Activated CD4-positive, alpha-beta T cell treated with anti-CD3 and anti-CD28 coated beads, Interleukin-2, amount 50 U/mL, for 16 hours (primary cell): ENCODE measurements at regions not wholly inside any gene's neighbourhood (a gene's known extent, or its start where the extent isn't known, plus 50 kb on each side); places are given as distances from the start of the nearest gene placed in this dataset.

Experiments used
- DNase-seq: peaks from one replicate; pipeline ENCODE4 v3.0.0-alpha.2; 2020

- DNase-seq, result no peak
Measured at GRCh38 chr10:55098452-55098851, 297.4 kb upstream of the PCDH15 start.

DNA sequence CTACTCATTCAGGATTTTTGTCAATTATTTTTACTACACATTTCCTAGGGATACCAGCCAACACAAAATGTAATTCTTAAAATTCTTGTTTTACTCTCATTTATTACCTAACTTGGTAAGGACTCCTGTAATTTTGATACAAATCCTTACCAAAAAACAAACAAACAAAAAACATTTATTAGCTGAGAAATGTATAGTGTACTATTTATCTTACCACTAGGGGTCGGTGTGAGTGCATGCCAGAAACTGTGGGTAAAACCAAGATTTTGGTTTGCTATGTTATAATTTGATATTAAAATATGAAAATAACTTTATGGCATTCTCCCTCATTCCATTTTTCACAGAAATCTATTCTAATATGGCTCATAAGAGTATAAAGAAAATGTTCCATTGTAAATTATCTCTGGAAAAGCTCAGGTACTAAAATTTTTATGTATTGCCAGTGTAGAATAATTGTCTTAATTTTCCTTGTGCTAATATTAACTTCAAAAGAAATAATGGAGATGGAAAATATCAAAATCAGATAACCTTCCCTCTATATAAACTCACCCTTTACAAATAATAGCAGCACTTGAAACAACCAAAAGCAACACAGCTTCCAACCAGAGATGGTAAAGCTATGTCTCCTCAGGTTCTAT, 290.8 kb upstream of the PCDH15 start:
- peak; percentile 1 for DNase-seq

GRCh38 chr10:55078121-55078520, 277.1 kb upstream of the PCDH15 start:
- no peak for DNase-seq

GRCh38 chr10:55065185-55065584, 264.2 kb upstream of the PCDH15 start:
- no peak for DNase-seq

DNA sequence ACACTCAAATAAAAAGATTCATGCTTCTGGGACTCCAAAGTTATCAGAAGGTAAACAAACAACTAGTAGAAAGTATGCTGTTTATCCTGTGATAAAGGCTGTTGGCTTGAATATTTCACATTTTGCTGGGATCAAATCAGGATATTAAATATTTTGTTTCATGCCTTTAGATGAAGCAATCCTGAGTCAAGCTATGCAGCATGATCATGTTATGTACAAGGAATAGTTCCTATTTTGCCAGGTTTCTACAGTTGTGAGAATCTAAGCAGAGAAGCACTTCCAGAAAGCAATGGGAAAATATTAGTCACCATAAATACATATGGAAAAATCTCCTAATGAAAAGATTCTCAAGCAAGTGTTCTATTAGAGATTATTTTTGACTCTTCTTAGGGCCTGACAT, 262.8 kb upstream of the PCDH15 start:
- DNase-seq, result no peak

GRCh38 chr10:55062349-55062748, 261.3 kb upstream of the PCDH15 start:
- no peak for DNase-seq

DNA sequence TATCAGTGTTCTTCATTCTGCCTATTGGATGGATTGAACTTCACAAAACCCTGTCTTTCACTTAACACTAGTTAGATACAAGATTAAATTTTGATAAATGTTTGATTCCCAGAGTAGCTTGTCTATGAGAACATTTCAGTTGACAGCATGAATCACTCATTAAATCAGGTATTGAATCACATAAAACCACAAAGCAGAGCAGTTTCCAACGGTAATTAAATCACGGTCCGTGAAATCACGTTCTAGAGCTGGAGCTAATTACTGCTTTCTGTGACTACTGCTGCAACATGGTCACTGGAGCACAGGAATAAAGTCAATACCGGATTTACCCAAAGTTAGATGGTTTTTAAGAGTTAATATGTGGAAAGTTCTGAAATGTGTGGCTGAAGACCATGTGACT, 257.8 kb upstream of the PCDH15 start:
- DNase-seq, result no peak

GRCh38 chr10:55051515-55051914, 250.5 kb upstream of the PCDH15 start:
- DNase-seq, result no peak

DNA sequence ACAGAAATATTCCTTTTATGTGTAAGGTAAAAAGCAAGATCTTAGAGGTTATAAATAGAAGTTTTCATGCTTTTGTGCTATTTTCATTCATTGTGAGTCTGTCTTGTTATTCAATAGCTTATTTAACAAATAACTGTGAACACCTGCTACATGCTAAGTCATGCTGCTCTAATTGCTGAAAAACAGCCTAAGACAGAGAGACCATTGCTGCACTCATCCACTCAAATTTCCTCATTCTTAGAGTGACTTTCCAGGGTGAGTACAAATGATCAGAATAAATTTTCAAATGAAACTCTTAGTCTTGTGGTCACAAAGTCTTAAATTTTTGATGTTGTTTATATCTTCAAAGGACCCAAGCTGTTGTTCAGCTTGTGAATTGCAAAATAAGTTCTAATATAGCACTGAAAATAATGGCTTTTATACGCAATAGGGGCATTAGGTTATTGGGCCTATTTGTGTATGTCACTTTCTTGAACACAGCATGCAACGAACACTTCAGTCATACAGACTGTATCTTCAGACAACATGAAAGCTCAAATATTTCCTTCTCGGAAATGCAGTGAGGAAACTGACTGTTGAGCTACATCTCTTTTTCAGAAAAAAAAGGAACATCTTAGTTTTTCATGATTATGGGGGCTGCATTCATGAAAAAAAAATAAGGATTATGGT, 247.9 kb upstream of the PCDH15 start:
- DNase-seq, result no peak

DNA sequence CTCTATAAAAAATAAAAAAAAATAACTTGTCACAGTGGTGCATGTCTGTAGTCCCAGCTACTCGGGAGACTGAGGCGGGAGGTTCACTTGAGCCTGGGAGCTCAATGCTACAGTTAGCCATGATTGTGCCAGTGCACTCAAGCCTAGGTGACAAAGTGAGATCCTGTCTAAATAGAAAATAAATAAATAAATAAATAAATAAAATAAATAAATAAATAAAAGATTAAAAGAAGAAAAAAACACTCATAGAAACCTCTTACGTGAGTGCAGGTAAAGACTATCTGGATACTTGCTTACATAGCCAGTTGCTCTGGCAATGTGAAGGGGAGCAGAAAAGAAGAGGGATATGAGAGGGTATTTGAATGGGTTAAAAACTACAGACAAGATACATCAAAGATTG, 242.5 kb upstream of the PCDH15 start:
- no peak for DNase-seq

DNA sequence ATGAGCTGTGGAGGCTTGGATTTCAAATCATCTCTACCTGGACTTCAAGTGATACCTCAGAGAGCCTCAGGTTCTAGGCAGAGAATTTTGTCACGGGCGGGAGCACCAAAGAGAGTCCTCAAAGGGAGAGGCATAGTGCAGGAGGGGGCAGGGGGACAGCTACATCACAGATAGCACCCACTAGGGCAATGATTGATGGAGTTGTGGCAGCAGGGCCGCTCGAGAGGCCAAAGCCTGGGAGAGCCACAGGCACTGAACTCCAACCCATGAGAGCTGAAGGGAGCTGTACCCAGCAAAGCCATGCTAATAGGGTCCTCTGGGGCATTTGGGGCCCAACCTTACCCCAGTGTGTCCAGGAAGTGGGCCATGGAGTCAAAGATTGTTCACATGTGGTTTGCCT, 232.0 kb upstream of the PCDH15 start:
- DNase-seq, result no peak

GRCh38 chr10:55024713-55025112, 223.7 kb upstream of the PCDH15 start:
- DNase-seq, result no peak

- DNase-seq, result no peak
Measured at GRCh38 chr10:55019439-55019838, 218.4 kb upstream of the PCDH15 start.

GRCh38 chr10:55013318-55013717, 212.3 kb upstream of the PCDH15 start:
- DNase-seq, result no peak

- DNase-seq, result no peak
Measured at GRCh38 chr10:55002420-55002819, 201.4 kb upstream of the PCDH15 start.

DNA sequence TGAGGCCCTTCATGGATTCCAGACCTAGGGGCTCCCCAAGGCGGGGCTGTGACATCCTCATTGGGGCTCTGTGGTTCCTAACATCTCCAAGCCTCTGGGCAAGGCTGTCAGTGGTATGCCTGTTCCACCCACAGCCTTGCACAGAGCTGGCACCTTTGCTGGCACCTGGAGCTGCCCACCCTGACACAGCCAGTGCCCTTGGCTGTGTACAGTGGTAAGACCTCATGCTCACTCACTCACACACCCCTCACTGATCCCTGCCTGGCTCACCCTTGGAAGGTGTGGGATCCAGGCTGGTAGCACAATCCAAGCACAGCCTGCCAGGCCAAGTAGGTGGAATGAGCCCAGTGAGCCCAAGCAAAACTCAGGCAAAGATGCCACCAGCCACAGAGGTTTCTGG, 200.4 kb upstream of the PCDH15 start:
- no peak for DNase-seq

DNA sequence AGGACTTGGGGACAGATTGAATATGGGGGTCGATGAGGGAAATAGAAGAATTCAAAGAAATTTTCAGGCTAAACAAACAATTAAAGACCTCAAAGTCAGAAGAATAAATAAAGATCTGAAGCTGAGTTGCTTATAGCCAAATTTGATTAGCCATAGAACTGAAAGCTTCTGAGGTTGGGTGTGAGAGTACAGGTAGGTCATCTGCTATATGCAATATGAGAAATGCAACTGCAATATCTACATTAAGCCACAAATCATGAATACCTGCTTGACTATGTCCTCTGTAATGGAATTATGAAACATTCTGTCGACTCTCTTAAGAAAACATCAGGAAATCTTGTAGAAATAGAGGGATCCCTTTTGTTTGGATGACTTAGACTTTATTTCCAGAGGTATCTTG, 192.1 kb upstream of the PCDH15 start:
- DNase-seq, result no peak

DNA sequence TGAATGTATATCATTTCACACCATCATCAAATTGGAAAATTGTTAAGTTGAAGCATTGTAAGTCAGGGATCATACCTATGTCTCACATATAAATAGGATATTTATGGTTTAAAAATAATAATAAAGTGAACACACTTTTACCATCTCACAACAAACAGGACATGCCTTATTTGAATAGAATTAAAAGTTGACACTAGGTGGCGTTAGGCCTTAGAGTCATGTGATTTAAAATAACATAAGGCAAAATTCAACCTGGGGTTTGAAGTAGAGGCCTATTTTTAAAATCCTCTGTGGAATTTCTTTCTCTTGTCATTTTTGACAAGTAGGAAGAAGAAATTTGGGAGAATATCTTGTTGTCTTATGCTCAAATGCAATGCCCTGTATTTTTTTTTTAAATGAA, 184.7 kb upstream of the PCDH15 start:
- no peak for DNase-seq

DNA sequence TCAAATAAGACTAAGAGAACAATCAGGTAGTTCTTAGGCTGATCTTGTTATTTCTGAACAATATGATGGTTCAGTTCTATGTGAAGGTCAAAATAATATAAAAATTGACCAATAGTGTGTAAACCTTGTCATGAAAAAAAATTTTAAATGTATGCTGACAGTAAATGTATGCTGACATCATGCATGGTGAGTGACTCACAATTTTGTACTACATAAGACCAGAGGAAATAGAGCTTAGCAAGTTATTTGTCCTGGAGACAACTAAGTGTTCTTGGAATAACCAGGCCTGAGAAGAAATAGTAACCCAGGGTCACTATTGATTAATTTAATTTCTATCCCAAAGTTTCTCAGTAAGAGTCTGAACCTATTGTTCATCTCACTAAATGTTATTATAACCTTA, 182.2 kb upstream of the PCDH15 start:
- DNase-seq, result no peak

DNA sequence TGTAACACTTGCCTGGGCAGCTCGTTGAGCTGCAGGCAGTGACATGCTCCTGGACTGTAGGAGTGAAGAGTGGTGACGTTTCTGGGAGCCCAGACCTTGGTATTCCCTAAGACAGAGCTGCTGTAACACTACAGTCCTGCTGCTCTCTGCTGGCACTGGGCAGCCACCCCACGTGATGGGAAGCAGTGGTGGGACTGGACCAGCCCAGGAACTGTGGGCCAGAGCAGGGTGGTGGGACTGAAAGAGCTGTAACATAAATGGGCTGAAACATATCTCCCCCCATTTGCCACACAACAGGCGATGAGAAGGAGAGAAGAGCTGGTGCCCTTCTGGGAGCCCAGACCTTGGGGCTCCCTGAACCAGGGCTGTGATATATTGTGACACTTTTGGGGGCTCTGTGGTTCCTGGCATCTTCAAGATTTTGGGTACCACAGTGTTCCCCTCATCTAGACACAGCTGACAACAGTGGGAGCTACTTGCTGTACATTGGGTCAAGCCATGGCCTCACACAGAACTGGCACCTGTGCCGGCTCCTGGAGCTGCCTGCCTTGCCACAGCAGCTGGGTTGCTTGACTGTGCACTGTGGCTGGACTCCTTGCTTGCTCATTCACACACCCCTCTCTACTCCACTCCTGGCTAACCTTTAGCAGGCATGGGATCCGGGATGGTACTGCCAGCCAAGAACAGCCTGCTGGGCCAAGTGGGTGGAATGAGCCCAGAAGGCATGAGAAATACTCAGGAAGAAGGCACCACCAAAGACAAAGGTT, 161.3 kb upstream of the PCDH15 start:
- no peak for DNase-seq

DNA sequence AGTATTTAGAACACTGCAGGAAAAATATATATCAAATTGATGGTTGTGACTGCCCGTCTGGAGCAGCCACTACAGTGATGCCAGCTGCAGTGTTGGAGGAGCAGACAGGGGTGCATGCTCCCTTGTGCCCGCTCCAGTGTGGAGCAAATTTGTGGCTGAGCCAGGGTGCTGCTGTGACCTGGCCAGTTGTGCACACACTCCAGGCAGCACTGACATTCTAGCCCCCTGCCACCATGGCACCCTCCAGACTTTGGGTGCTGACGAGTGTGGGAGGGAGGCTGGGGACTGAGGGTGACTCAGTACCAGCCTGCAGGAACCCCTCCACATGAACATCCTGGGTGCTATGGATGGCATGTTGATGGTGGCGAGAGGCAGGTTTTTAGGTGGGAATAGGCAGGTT, 160.0 kb upstream of the PCDH15 start:
- no peak for DNase-seq

GRCh38 chr10:54958844-54959243, 157.8 kb upstream of the PCDH15 start:
- DNase-seq, result no peak

DNA sequence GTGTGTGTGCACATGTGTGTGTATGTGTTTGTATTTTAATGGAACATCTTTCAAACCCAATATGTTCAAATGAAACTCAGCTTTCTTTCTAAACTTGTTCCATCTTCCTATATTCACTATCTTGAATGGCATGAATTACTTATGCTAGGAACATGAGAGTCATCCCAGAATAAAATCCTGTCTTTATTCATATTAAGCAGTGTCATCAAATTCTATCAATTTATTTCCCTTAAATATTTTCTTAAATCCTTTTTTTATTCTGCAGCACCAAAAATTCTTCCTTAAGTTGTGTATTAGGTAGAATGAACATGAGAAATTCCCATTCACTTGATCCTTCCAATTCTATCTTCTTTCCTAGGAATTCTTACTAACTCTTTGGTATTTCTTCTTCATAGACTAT, 146.6 kb upstream of the PCDH15 start:
- no peak for DNase-seq

GRCh38 chr10:54940418-54940817, 139.4 kb upstream of the PCDH15 start:
- no peak for DNase-seq
